ENCODE measurements at regions not wholly inside any gene's neighbourhood (a gene's known extent, or its start where the extent isn't known, plus 50 kb on each side); places are given as distances from the start of the nearest gene placed in this dataset.

DNA sequence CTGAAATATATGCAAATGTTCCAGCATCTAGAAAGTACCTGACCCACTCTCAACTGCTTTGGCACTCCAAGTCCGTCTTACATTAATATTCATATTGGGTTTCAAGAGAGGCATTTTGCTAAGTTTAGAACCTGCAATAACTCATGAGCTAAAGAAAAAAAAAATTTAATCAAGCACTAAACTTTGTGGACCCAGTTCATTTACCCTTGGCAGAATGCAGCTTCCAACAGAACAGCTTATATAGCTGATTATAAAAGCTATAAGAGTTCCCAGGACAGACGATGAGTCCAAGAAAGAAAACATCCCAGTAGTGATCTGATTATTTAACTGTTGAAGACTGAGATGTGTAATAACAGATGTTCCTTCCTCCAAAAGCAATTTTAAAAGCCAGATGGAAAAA, 592.0 kb downstream of the KCNH5 start:
- TF ChIP-seq, protein P1, sequence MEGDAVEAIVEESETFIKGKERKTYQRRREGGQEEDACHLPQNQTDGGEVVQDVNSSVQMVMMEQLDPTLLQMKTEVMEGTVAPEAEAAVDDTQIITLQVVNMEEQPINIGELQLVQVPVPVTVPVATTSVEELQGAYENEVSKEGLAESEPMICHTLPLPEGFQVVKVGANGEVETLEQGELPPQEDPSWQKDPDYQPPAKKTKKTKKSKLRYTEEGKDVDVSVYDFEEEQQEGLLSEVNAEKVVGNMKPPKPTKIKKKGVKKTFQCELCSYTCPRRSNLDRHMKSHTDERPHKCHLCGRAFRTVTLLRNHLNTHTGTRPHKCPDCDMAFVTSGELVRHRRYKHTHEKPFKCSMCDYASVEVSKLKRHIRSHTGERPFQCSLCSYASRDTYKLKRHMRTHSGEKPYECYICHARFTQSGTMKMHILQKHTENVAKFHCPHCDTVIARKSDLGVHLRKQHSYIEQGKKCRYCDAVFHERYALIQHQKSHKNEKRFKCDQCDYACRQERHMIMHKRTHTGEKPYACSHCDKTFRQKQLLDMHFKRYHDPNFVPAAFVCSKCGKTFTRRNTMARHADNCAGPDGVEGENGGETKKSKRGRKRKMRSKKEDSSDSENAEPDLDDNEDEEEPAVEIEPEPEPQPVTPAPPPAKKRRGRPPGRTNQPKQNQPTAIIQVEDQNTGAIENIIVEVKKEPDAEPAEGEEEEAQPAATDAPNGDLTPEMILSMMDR (optimal IDR thresholded peaks at IDR 0.05 in 1 of 3, IDR thresholded peaks at IDR 0.05 in 1 of 3, conservative IDR thresholded peaks at IDR 0.05 in 1 of 3; ENCODE audit: extremely low read depth in 1 of 3, insufficient read depth in 2 of 3, low read length in 3 of 3), result no peak
- TF ChIP-seq EZH2 (IDR thresholded peaks at IDR 0.05; ENCODE audit: low read length), result no peak

Data from keratinocyte (primary cell).